PC-9 (cell line): ENCODE measurements at regions not wholly inside any gene's neighbourhood (a gene's known extent, or its start where the extent isn't known, plus 50 kb on each side); places are given as distances from the start of the nearest gene placed in this dataset.
"Not testable (repeated sequence)": the region's sequence is repeated elsewhere in the genome, so short reads cannot be mapped to it uniquely, and the experiment has no call there.

Experiments
- BruUV-seq: library from RNA; stranded (reverse); fragments of 400-500 nt; replicated peaks from 2 replicates; lab custom pipeline; 2021; lab: Mats Ljungman, UMichigan
- CTCF ChIA-PET: fragments of 300-600 bp; sonication (Branson Sonifier 250); formaldehyde crosslinking; loops from one replicate; lab custom pipeline; 2022; ENCODE audit warnings: antibody characterized with exemption; lab: Charles Lee
- POLR2A ChIA-PET: fragments of 300-600 bp; sonication (Branson Sonifier 250); formaldehyde crosslinking; loops from one replicate; lab custom pipeline; 2022; ENCODE audit warnings: antibody characterized with exemption; ENCODE audit not compliant: unreplicated experiment; lab: Charles Lee
- DNase-seq, 2 experiments: peaks; one replicate each; pipeline versions ENCODE4 v3.0.0 to v3.0.0-alpha.2; 2015 to 2022; ENCODE audit warnings: mixed read lengths in 1 of 2
- H2AFZ ChIP-seq: fragments of 200-600 bp; sonication (generic); 2 replicates; pipeline ENCODE4 v1.8.1; 2017; ENCODE audit warnings: antibody characterized with exemption
- H3F3A ChIP-seq: fragments of 200-600 bp; sonication (generic); 2 replicates; pipeline ENCODE4 v1.8.1; 2017; ENCODE audit warnings: antibody characterized with exemption, mild to moderate bottlenecking, low read depth; ENCODE audit not compliant: insufficient read depth
- H3K27ac ChIP-seq: fragments of 200-600 bp; sonication (generic); 2 replicates; pipeline ENCODE4 v1.6.1; 2016; ENCODE audit warnings: mixed run types
- H3K27me3 ChIP-seq: fragments of 200-600 bp; sonication (generic); 2 replicates; pipeline ENCODE4 v1.6.1; 2016; ENCODE audit warnings: low read depth, mixed run types; ENCODE audit not compliant: insufficient read depth
- H3K36me3 ChIP-seq: fragments of 200-600 bp; sonication (generic); 2 replicates; pipeline ENCODE4 v1.6.1; 2016; ENCODE audit warnings: low read depth, mixed run types
- H3K4me1 ChIP-seq: fragments of 200-600 bp; sonication (generic); replicated peaks from 2 replicates; pipeline ENCODE4 v1.6.1; 2016; ENCODE audit warnings: mixed run types; ENCODE audit not compliant: insufficient read depth
- H3K4me2 ChIP-seq: fragments of 200-600 bp; sonication (generic); 2 replicates; pipeline ENCODE4 v1.6.1; 2017; ENCODE audit warnings: mixed run types
- H3K4me3 ChIP-seq: fragments of 200-600 bp; sonication (generic); 2 replicates; pipeline ENCODE4 v1.6.1; 2016; ENCODE audit warnings: mixed run types
- H3K79me2 ChIP-seq: fragments of 200-600 bp; sonication (generic); 2 replicates; pipeline ENCODE4 v1.6.1; 2017; ENCODE audit warnings: low read depth, mixed run types
- H3K9me2 ChIP-seq: fragments of 200-600 bp; sonication (generic); 2 replicates; pipeline ENCODE4 v1.8.1; 2017; ENCODE audit warnings: mild to moderate bottlenecking; ENCODE audit not compliant: insufficient read depth
- H3K9me3 ChIP-seq: fragments of 200-600 bp; sonication (generic); 2 replicates; pipeline ENCODE4 v1.8.1; 2016; ENCODE audit warnings: low read depth; ENCODE audit not compliant: insufficient read depth
- H4K20me1 ChIP-seq: fragments of 200-600 bp; sonication (generic); 2 replicates; pipeline ENCODE4 v1.8.1; 2017; ENCODE audit not compliant: insufficient read depth
- EZH2 ChIP-seq: fragments of 200-600 bp; sonication (generic); IDR thresholded peaks from 2 replicates; pipeline ENCODE4 v1.8.0; 2017; ENCODE audit warnings: antibody characterized with exemption, low read depth
- intact Hi-C: fragments of 100-400 bp; cut with micrococcal nuclease; formaldehyde crosslinking; loops from one replicate; pipeline ENCODE4 v1.10.0; 2022; ENCODE audit not compliant: unreplicated experiment
- TF ChIP-seq, protein P1 (sequence below): fragments of 200-600 bp; sonication (generic); conservative IDR thresholded peaks from 2 replicates; pipeline ENCODE4 v1.6.1; 2017; ENCODE audit warnings: mixed run types, antibody characterized with exemption, mild to moderate bottlenecking, moderate library complexity

DNA sequence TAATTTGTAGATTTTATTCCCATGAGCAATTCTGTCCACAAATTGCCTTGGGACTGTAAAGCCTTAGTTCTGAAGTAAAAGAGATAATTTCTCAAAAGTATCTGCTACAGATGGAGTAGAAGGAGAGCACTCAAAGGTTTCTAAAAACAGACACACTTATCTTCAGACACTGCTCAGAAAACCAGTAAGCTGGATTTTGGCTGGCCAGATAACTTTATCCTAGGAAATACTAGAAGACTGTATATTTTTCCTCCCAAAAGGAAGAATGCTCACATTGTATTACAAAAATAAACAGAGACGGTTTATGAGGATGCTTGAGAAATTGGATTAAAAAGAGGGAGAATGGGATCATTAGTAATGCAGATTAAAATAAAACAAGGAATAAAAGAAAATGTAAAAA lies 178.0 kb upstream of the IGFBP3 start:
- intact Hi-C loops, result no loop called here
- Histone ChIP-seq H3K4me3 (no peak overlapping the region), H4K20me1 (no peaks in the 10 kb centered on the region; the same call in 1 of the 2 replicates), H3F3A (no peaks in the 10 kb centered on the region), H3K9me2 (0 out of 2 replicates have a peak, but pooled peaks cover 2% of the 10 kb centered on the region), H3K36me3 (no peaks in the 10 kb centered on the region), H3K4me1 (no peaks in the 10 kb centered on the region), H3K4me2 (no peak overlapping the region), H2AFZ (no peak overlapping the region), H3K27ac (no peak overlapping the region), H3K79me2 (no peaks in the 10 kb centered on the region), H3K27me3 (no peaks in the 10 kb centered on the region), H3K9me3 (no peaks in the 10 kb centered on the region)
- ChIA-PET POLR2A (no interaction called here), CTCF (no interaction called here)
- no TSS peak for BruUV-seq
- no peak for DNase-seq
- TF ChIP-seq, protein P1, sequence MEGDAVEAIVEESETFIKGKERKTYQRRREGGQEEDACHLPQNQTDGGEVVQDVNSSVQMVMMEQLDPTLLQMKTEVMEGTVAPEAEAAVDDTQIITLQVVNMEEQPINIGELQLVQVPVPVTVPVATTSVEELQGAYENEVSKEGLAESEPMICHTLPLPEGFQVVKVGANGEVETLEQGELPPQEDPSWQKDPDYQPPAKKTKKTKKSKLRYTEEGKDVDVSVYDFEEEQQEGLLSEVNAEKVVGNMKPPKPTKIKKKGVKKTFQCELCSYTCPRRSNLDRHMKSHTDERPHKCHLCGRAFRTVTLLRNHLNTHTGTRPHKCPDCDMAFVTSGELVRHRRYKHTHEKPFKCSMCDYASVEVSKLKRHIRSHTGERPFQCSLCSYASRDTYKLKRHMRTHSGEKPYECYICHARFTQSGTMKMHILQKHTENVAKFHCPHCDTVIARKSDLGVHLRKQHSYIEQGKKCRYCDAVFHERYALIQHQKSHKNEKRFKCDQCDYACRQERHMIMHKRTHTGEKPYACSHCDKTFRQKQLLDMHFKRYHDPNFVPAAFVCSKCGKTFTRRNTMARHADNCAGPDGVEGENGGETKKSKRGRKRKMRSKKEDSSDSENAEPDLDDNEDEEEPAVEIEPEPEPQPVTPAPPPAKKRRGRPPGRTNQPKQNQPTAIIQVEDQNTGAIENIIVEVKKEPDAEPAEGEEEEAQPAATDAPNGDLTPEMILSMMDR, result no peak
- no peak for TF ChIP-seq EZH2

- no peaks in the 10 kb centered on the region for H3K27me3 ChIP-seq
- no peak overlapping the region for H3K4me2 ChIP-seq
- no peak overlapping the region for H2AFZ ChIP-seq
- no peaks in the 10 kb centered on the region for H3K36me3 ChIP-seq
- no peak for TF ChIP-seq EZH2
- TF ChIP-seq, protein P1, result no peak
- no peaks in the 10 kb centered on the region for H3K4me1 ChIP-seq
- no peak overlapping the region for H3K4me3 ChIP-seq
- no peak overlapping the region for H3K27ac ChIP-seq
- DNase-seq, result no peak
- POLR2A ChIA-PET, result no interaction called here
- BruUV-seq, result no TSS peak
- no peaks in the 10 kb centered on the region; the same call in 1 of the 2 replicates for H4K20me1 ChIP-seq
- H3F3A ChIP-seq, result no peaks in the 10 kb centered on the region
- no peaks in the 10 kb centered on the region for H3K79me2 ChIP-seq
- CTCF ChIA-PET, result no interaction called here
- H3K9me3 ChIP-seq, result no peaks in the 10 kb centered on the region
- H3K9me2 ChIP-seq, result no peaks in the 10 kb centered on the region
- intact Hi-C loops, result no loop called here
Observed at GRCh38 chr7:46091071-46091470, 170.0 kb upstream of the IGFBP3 start.

DNA sequence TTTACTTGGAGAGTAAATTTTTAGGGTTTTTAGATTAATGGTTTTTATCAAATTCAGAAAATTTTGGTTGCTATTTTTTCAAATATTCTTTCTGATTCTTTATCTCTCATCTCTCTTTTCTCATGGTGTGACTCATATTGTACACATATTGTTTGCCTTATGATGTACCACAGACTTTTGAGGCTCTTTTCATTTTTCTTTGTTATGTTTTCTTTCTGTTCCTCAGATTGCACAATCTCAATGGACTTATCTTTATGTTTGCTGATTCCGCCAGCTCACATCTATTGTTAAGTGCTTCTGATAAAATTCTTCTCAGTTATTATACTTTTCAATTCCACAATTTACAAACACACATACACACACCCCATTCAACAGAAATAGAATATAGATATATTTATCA lies 168.2 kb upstream of the IGFBP3 start:
- ChIA-PET POLR2A (no interaction called here), CTCF (no interaction called here)
- H3K4me1 ChIP-seq, result no peaks in the 10 kb centered on the region
- H3K9me3 ChIP-seq, result no peaks in the 10 kb centered on the region
- no peaks in the 10 kb centered on the region for H3K9me2 ChIP-seq
- no peaks in the 10 kb centered on the region for H3K79me2 ChIP-seq
- no peaks in the 10 kb centered on the region for H3F3A ChIP-seq
- H3K4me3 ChIP-seq, result no peak overlapping the region
- no peaks in the 10 kb centered on the region for H3K36me3 ChIP-seq
- H3K27me3 ChIP-seq, result no peaks in the 10 kb centered on the region
- H4K20me1 ChIP-seq, result no peaks in the 10 kb centered on the region
- no peak overlapping the region for H3K4me2 ChIP-seq
- TF ChIP-seq, protein P1, result no peak
- no peak for TF ChIP-seq EZH2
- BruUV-seq, result no TSS peak
- intact Hi-C loops, result no loop called here
- peak in 1 of 2 experiments; percentile 51 for DNase-seq
- no peak overlapping the region for H3K27ac ChIP-seq
- H2AFZ ChIP-seq, result no peak overlapping the region

DNA sequence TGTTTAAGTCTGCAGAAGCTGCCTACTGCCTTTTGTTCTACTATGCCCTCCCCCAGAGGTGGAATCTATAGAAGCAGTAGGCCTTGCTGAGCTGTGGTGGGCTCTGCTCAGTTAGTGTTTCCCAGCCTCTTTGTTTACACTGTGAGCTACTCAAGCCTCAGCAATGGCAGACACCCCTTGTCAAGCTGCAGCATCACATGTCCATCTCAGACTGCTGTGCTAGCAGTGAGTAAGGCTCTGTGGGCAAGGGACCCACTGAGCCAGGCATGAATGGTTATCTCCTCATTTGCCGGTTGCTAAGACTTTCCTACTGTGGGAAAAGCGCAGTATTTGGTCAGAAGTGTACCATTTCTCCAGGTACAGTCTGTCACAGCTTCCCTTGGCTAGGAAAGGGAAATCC lies 167.4 kb upstream of the IGFBP3 start:
- H3K27me3 ChIP-seq, H3K4me1 ChIP-seq, H2AFZ ChIP-seq, H3K36me3 ChIP-seq, H3K27ac ChIP-seq, H3K4me2 ChIP-seq, intact Hi-C loops, DNase-seq, H3K9me2 ChIP-seq, H3K79me2 ChIP-seq, H3K9me3 ChIP-seq, BruUV-seq, H4K20me1 ChIP-seq, H3F3A ChIP-seq, H3K4me3 ChIP-seq, CTCF ChIA-PET: not testable (repeated sequence)
- POLR2A ChIA-PET, result interaction anchor here (0.6 kb wide), 1 partner anchor 165 kb away, joined by 4 read pairs; no protein-coding TSS in a partner anchor
